GM12878 (cell line): ENCODE measurements at regions not wholly inside any gene's neighbourhood (a gene's known extent, or its start where the extent isn't known, plus 50 kb on each side); places are given as distances from the start of the nearest gene placed in this dataset.

ENCODE experiments used
- ATAC-seq: fragments of 200-7000 bp; cut with Tn5 transposase; 3 replicates; pipeline ENCODE4 v1.9.1; 2020; ENCODE audit warnings: mild to moderate bottlenecking, moderate library complexity
- BruUV-seq: library from RNA; stranded (reverse); fragments of 400-500 nt; replicated peaks from 2 replicates; lab custom pipeline; 2021; lab: Mats Ljungman, UMichigan
- CTCF ChIA-PET: fragments of 300-600 bp; sonication (Branson Sonifier 250); formaldehyde crosslinking; extraction: SDS; loops from one replicate; lab custom pipeline; 2021; ENCODE audit warnings: inconsistent platforms; lab: Yijun Ruan, JAX
- POLR2A ChIA-PET: fragments of 350-600 bp; formaldehyde crosslinking; extraction: SDS; loops from one replicate; lab custom pipeline; 2021; ENCODE audit warnings: inconsistent platforms; lab: Charles Lee
- RAD21 ChIA-PET: fragments of 300-600 bp; sonication (Branson Sonifier 250); formaldehyde crosslinking; loops from one replicate; lab custom pipeline; 2023; ENCODE audit warnings: antibody characterized with exemption; ENCODE audit not compliant: unreplicated experiment; lab: Charles Lee
- SMC1A ChIA-PET: fragments of 300-600 bp; sonication (Branson Sonifier 250); formaldehyde crosslinking; loops from one replicate; lab custom pipeline; 2023; ENCODE audit not compliant: unreplicated experiment, uncharacterized antibody; lab: Charles Lee
- DNase-seq: peaks from one replicate; pipeline ENCODE4 v3.0.0-alpha.2; 2011; ENCODE audit warnings: low read depth, low spot score
- FAIRE-seq: peaks from 3 replicates; lab custom pipeline; 2011; peaks lifted over from hg19 to GRCh38; lab: Jason Lieb, UNC
- H2AFZ ChIP-seq: 2 replicates; pipeline ENCODE4 v1.6.0; 2011; ENCODE audit warnings: low read depth, low read length, control low read depth; ENCODE audit not compliant: control insufficient read depth
- H3K27ac ChIP-seq: 2 replicates; pipeline ENCODE4 v1.5.1; 2011; ENCODE audit warnings: control low read depth; ENCODE audit not compliant: control insufficient read depth, insufficient read depth
- H3K27me3 ChIP-seq, 2 experiments: replicated peaks in 1 of 2; 2 replicates each; pipeline versions ENCODE4 v1.6.0 to v1.6.1; 2011; ENCODE audit warnings: low read length in 1 of 2; ENCODE audit not compliant: control insufficient read depth in 2 of 2, insufficient read depth in 2 of 2
- H3K36me3 ChIP-seq, 2 experiments: 2 replicates each; pipeline ENCODE4 v1.5.1; 2011; ENCODE audit warnings: low read length in 1 of 2; ENCODE audit not compliant: control insufficient read depth in 2 of 2, insufficient read depth in 2 of 2
- H3K4me1 ChIP-seq: 2 replicates; pipeline ENCODE4 v1.6.1; 2011; ENCODE audit warnings: mild to moderate bottlenecking, low read length, moderate library complexity, mixed read lengths; ENCODE audit not compliant: control insufficient read depth, insufficient read depth
- H3K4me2 ChIP-seq: 2 replicates; pipeline ENCODE4 v1.6.0; 2011; ENCODE audit warnings: control low read depth; ENCODE audit not compliant: control insufficient read depth, insufficient read depth
- H3K4me3 ChIP-seq: fragments of 200-600 bp; sonication (generic); 2 replicates; pipeline ENCODE4 v1.5.1; 2016
- H3K79me2 ChIP-seq: 2 replicates; pipeline ENCODE4 v1.6.0; 2011; ENCODE audit warnings: low read length; ENCODE audit not compliant: control insufficient read depth, insufficient read depth
- H3K9ac ChIP-seq: 2 replicates; pipeline ENCODE4 v1.8.0; 2011; ENCODE audit warnings: low read length, control low read depth, mixed read lengths; ENCODE audit not compliant: control insufficient read depth, insufficient read depth
- H3K9me3 ChIP-seq: replicated peaks from 3 replicates; pipeline ENCODE4 v1.5.1; 2011; ENCODE audit warnings: mild to moderate bottlenecking, low read length; ENCODE audit not compliant: control insufficient read depth, insufficient read depth
- H4K20me1 ChIP-seq: 2 replicates; pipeline ENCODE4 v1.6.0; 2011; ENCODE audit not compliant: control insufficient read depth, insufficient read depth
- EP300 ChIP-seq, 2 experiments: fragments of 150-350 bp in 1 of 2; IDR thresholded peaks; 2 replicates each; pipeline ENCODE4 v1.6.1; 2011 to 2012; ENCODE audit warnings: low read depth in 2 of 2, low read length in 2 of 2, borderline replicate concordance in 1 of 2, improper control_type of control experiment in 1 of 2, inconsistent platforms in 1 of 2; ENCODE audit not compliant: control insufficient read depth in 1 of 2
- ETV6 ChIP-seq, 2 experiments: fragments of 450-650 bp in 1 of 2; IDR thresholded peaks in 1 of 2; conservative IDR thresholded peaks in 1 of 2; 2 replicates each; pipeline ENCODE4 v1.6.1; 2014; ENCODE audit warnings: antibody characterized with exemption in 1 of 2, borderline replicate concordance in 1 of 2, low read depth in 1 of 2, mild to moderate bottlenecking in 1 of 2, moderate library complexity in 1 of 2
- GATAD2B ChIP-seq: fragments of 450-650 bp; conservative IDR thresholded peaks from 2 replicates; pipeline ENCODE4 v1.6.1; 2017; ENCODE audit warnings: low read depth, mild to moderate bottlenecking, moderate library complexity
- RUNX3 ChIP-seq: IDR thresholded peaks from 2 replicates; pipeline ENCODE4 v1.6.1; 2012; ENCODE audit warnings: low read length, inconsistent platforms
- SKIL ChIP-seq: fragments of 450-650 bp; IDR thresholded peaks from 2 replicates; pipeline ENCODE4 v1.6.1; 2017; ENCODE audit warnings: mild to moderate bottlenecking, low read depth, inconsistent platforms; ENCODE audit not compliant: poor library complexity, severe bottlenecking
- TAF1 ChIP-seq: IDR thresholded peaks from 2 replicates; pipeline ENCODE4 v1.6.1; 2011; ENCODE audit warnings: mild to moderate bottlenecking, low read depth, low read length, borderline replicate concordance
- YY1 ChIP-seq: IDR thresholded peaks from 2 replicates; pipeline ENCODE4 v1.6.1; 2011; ENCODE audit warnings: low read depth, mild to moderate bottlenecking, low read length
- WGBS: methylation state at CpG from one replicate; pipeline ENCODE4 v1.1.6; 2016; ENCODE audit warnings: low lambda C conversion rate; ENCODE audit not compliant: insufficient replicate concordance, insufficient coverage; ENCODE audit errors: missing lambda C conversion rate; 5-methylcytosine and 5-hydroxymethylcytosine counted together
- in situ Hi-C: fragments of 300-500 bp; cut with MboI; formaldehyde crosslinking; loops from 9 replicates; pipeline ENCODE4 v1.14.3; 2018; ENCODE audit warnings: mixed read lengths
- intact Hi-C: fragments of 100-400 bp; cut with micrococcal nuclease; formaldehyde crosslinking; loops from one replicate; pipeline ENCODE4 v1.14.2; 2022; ENCODE audit not compliant: unreplicated experiment
- TF ChIP-seq, protein P1 (sequence below): IDR thresholded peaks from 2 replicates; pipeline ENCODE4 v1.6.1; 2012; ENCODE audit warnings: low read length, inconsistent platforms

DNA sequence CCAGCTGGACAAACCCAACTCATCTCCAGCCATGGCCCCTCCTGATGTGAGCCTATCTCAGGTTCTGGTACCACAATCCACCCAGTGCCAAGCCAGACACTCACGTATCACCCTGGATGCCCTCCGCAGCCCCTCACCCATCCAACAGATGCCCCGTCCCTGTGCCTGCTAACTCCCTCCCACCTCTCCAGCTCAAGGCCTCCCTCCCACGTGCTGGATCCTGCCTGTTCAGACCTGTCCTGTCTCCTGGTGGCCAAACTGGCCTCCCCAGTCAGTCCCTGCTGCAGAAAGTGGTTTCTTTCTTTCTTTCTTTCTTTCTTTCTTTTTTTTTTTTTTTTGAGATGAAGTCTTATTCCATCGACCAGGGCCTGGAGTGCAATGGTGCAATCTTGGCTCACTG lies 86.2 kb downstream of the RRM2 start:
- intact Hi-C loops (no loop called here), in situ Hi-C loops (no loop called here)
- Histone ChIP-seq H3K27ac (no peak overlapping the region), H4K20me1 (no peaks in the 10 kb centered on the region), H3K9me3 (no peaks in the 10 kb centered on the region), H3K4me3 (no peak overlapping the region), H3K27me3 (no peaks in the 10 kb centered on the region), H2AFZ (no peak overlapping the region), H3K4me1 (no peaks in the 10 kb centered on the region), H3K36me3 (no peaks in the 10 kb centered on the region; a peak in 1 of 4 replicates), H3K79me2 (no peaks in the 10 kb centered on the region), H3K9ac (no peak overlapping the region), H3K4me2 (no peak overlapping the region)
- ChIA-PET SMC1A (no interaction called here), CTCF (no interaction called here), POLR2A (no interaction called here), RAD21 (interaction anchor here (0.7 kb wide), 1 partner anchor 601 kb away, joined by 3 read pairs; no protein-coding TSS in a partner anchor)
- ATAC-seq (no peak), FAIRE-seq (no peak), DNase-seq (no peak)
- TF ChIP-seq EP300 (IDR thresholded peaks at IDR 0.05; ENCODE audit: borderline replicate concordance in 1 of 2, control insufficient read depth in 1 of 2, low read depth in 2 of 2, low read length in 2 of 2) (no peak), YY1 (no peak), ETV6 (conservative IDR thresholded peaks at IDR 0.05 in 1 of 2, IDR thresholded peaks at IDR 0.05 in 1 of 2; ENCODE audit: borderline replicate concordance in 1 of 2, low read depth in 1 of 2) (no peak), SKIL (no peak), GATAD2B (no peak), RUNX3 (no peak), TAF1 (no peak)
- TF ChIP-seq, protein P1, sequence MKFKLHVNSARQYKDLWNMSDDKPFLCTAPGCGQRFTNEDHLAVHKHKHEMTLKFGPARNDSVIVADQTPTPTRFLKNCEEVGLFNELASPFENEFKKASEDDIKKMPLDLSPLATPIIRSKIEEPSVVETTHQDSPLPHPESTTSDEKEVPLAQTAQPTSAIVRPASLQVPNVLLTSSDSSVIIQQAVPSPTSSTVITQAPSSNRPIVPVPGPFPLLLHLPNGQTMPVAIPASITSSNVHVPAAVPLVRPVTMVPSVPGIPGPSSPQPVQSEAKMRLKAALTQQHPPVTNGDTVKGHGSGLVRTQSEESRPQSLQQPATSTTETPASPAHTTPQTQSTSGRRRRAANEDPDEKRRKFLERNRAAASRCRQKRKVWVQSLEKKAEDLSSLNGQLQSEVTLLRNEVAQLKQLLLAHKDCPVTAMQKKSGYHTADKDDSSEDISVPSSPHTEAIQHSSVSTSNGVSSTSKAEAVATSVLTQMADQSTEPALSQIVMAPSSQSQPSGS: no peak
- WGBS: 70% methylated on average over 4 of the region's 5 CpGs
- BruUV-seq: no TSS peak
